ENCODE measurements at regions not wholly inside any gene's neighbourhood (a gene's known extent, or its start where the extent isn't known, plus 50 kb on each side); places are given as distances from the start of the nearest gene placed in this dataset.

DNA sequence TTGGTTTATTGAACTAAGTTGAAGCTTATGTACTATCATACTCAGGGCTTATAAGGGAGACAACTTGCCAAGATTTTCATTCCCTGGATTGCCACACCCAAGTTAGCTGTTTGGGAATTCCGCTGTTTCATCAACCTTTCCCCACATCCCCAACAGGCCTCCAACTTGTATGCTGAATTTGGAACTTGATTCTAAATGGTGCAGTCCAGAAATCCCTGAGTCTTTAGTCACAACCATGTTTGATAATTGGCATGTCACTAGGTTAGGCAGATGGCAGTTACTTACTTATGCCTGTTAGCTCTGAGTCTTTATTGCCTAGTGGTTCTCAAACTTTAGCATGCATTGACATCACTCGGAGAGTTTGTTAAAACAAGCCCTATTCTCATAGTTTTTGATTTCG is 135.4 kb upstream of the PRPS1L1 start:
- no peaks in the 10 kb centered on the region for H3K9me3 ChIP-seq
- no peaks in the 10 kb centered on the region for H3K27me3 ChIP-seq
- no peak for TF ChIP-seq POLR2A (IDR thresholded peaks at IDR 0.05)
- TF ChIP-seq, protein P1, sequence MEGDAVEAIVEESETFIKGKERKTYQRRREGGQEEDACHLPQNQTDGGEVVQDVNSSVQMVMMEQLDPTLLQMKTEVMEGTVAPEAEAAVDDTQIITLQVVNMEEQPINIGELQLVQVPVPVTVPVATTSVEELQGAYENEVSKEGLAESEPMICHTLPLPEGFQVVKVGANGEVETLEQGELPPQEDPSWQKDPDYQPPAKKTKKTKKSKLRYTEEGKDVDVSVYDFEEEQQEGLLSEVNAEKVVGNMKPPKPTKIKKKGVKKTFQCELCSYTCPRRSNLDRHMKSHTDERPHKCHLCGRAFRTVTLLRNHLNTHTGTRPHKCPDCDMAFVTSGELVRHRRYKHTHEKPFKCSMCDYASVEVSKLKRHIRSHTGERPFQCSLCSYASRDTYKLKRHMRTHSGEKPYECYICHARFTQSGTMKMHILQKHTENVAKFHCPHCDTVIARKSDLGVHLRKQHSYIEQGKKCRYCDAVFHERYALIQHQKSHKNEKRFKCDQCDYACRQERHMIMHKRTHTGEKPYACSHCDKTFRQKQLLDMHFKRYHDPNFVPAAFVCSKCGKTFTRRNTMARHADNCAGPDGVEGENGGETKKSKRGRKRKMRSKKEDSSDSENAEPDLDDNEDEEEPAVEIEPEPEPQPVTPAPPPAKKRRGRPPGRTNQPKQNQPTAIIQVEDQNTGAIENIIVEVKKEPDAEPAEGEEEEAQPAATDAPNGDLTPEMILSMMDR (IDR thresholded peaks at IDR 0.05) = no peak
- no peak for TF ChIP-seq POLR2AphosphoS5 (IDR thresholded peaks at IDR 0.05; ENCODE audit: insufficient read depth in 1 of 2, low read depth in 1 of 2)
- DNase-seq (ENCODE audit: extremely low spot score in 2 of 2) = no peak
- H3K36me3 ChIP-seq = no peaks in the 10 kb centered on the region
- no peak overlapping the region for H3K27ac ChIP-seq
- no peak overlapping the region for H3K4me3 ChIP-seq
- peaks cover 14% of the 10 kb centered on the region for H3K4me1 ChIP-seq
- intact Hi-C loops (cut with DNase I) = no loop called here

DNA sequence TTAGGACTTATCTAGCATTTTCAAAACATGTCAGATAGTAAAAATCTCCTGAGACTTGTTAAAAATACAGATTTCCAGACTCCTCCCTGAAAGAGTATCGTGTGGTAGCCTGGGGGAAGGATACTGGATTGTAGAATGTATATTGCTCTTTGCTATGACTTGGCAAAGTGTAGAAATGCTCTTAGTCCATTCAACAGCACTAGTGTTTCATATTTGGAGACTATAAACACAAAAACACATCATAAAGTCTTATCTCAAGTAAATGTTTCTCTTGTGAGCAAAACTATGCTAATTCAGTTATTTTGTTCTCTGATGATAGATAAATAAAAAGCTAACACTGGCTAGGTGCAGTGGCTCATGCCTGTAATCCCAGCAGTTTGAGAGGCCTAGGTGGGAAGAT is 137.5 kb upstream of the PRPS1L1 start:
- Histone ChIP-seq H3K27ac (no peak overlapping the region), H3K4me1 (peaks cover 14% of the 10 kb centered on the region), H3K27me3 (no peaks in the 10 kb centered on the region), H3K9me3 (no peaks in the 10 kb centered on the region), H3K4me3 (no peak overlapping the region), H3K36me3 (no peaks in the 10 kb centered on the region)
- DNase-seq (ENCODE audit: extremely low spot score in 2 of 2) = no peak
- intact Hi-C loops (cut with DNase I) = no loop called here
- no peak for TF ChIP-seq POLR2AphosphoS5 (IDR thresholded peaks at IDR 0.05; ENCODE audit: insufficient read depth in 1 of 2, low read depth in 1 of 2)
- TF ChIP-seq, protein P1 (IDR thresholded peaks at IDR 0.05) = no peak
- no peak for TF ChIP-seq POLR2A (IDR thresholded peaks at IDR 0.05)

DNA sequence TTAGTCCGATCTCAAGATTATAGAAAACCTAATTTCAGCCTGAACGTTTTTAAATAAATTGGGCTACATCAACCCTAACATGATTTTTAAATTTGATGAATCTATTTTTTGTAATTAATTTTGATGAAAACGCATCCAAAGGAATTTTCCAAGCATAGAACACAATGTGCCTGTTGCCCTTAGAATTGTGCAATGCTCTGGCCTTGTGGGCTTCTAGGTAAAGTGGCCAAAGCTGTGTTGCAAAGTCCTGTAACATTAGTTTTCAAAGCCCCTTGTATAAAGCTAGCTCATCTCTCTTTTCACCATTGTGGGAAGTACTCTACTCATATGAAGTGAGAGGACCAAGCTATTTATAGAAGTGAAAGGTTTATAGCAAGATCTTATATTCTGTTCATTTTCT is 138.4 kb upstream of the PRPS1L1 start:
- DNase-seq (ENCODE audit: extremely low spot score in 2 of 2) = no peak
- intact Hi-C loops (cut with DNase I) = no loop called here
- Histone ChIP-seq H3K27me3 (no peaks in the 10 kb centered on the region), H3K36me3 (no peaks in the 10 kb centered on the region), H3K4me1 (peaks cover 14% of the 10 kb centered on the region), H3K9me3 (no peaks in the 10 kb centered on the region), H3K4me3 (no peak overlapping the region), H3K27ac (no peak overlapping the region)
- TF ChIP-seq POLR2AphosphoS5 (IDR thresholded peaks at IDR 0.05; ENCODE audit: insufficient read depth in 1 of 2, low read depth in 1 of 2) (no peak), POLR2A (IDR thresholded peaks at IDR 0.05) (no peak)
- TF ChIP-seq, protein P1 (IDR thresholded peaks at IDR 0.05) = no peak

DNA sequence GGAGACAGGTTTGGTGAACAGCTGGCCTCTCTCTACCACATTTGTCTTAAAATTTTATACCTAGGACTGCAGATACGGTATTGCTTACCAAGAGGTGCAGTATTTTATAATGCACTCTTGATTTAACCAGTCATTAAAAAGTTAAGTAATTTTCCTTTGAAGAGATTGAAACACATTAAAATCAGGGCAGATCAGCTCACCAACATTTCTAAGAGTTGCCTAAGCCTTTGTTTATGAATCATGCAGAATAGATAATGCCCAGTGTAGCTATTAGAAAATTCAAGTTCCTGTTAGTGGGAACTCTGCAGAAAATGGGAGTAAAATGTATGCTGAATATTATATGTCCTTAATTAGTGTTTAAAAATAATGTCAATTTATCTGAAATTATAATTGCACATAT is 140.2 kb upstream of the PRPS1L1 start:
- Histone ChIP-seq H3K4me3 (no peak overlapping the region), H3K27me3 (no peaks in the 10 kb centered on the region), H3K27ac (no peak overlapping the region), H3K9me3 (no peaks in the 10 kb centered on the region), H3K4me1 (peaks cover 14% of the 10 kb centered on the region), H3K36me3 (no peaks in the 10 kb centered on the region)
- intact Hi-C loops (cut with DNase I) = no loop called here
- TF ChIP-seq POLR2A (IDR thresholded peaks at IDR 0.05) (no peak), POLR2AphosphoS5 (IDR thresholded peaks at IDR 0.05; ENCODE audit: insufficient read depth in 1 of 2, low read depth in 1 of 2) (no peak)
- TF ChIP-seq, protein P1 (IDR thresholded peaks at IDR 0.05) = no peak
- no peak for DNase-seq (ENCODE audit: extremely low spot score in 2 of 2)

DNA sequence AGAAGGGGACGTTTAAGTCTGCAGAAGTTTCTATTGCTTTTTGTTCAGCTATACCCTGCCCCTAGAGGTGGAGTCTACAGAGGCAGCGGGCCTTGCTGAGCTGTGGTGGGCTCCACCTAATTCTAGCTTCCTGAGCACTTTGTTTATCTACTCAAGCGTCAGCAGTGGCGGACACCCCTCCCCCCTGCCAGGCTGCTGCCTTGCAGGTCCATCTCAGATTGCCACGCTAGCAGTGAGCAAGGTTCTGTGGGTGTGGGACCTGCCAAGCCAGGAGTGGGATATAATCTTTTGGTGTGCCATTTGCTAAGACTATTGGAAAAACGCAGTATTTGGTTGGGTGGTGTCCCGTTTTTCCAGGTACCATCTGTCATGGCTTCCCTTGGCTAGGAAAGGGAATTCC is 147.3 kb upstream of the PRPS1L1 start:
- intact Hi-C loops (cut with DNase I) = loop anchor here (10.0 kb wide), 1 partner anchor 970 kb away; no protein-coding TSS in a partner anchor
- no peaks in the 10 kb centered on the region for H3K4me1 ChIP-seq

More for the DNA sequence above, 147.3 kb upstream of the PRPS1L1 start:
- H3K27me3 ChIP-seq = no peaks in the 10 kb centered on the region
- H3K4me3 ChIP-seq = no peak overlapping the region
- H3K36me3 ChIP-seq = no peaks in the 10 kb centered on the region
- no peak overlapping the region for H3K27ac ChIP-seq
- no peak for DNase-seq (ENCODE audit: extremely low spot score in 2 of 2)
- no peaks in the 10 kb centered on the region for H3K9me3 ChIP-seq
- TF ChIP-seq, protein P1 (IDR thresholded peaks at IDR 0.05) = no peak
- TF ChIP-seq POLR2AphosphoS5 (IDR thresholded peaks at IDR 0.05; ENCODE audit: insufficient read depth in 1 of 2, low read depth in 1 of 2) (no peak), POLR2A (IDR thresholded peaks at IDR 0.05) (no peak)
